ENCODE measurements at regions not wholly inside any gene's neighbourhood (a gene's known extent, or its start where the extent isn't known, plus 50 kb on each side); places are given as distances from the start of the nearest gene placed in this dataset.

- WGBS, 2 experiments (ENCODE audit: insufficient coverage in 1 of 2, insufficient read length in 1 of 2), result 100% methylated on average over 1 of the region's 1 CpG; no CpG with 5 or more reads in 1 of the 2 experiments
- DNase-seq, result no peak
- Histone ChIP-seq H3K4me3 (ENCODE audit: low read length) (no peak overlapping the region), H3K27me3 (ENCODE audit: control insufficient read depth, insufficient read depth, low read length, poor library complexity, severe bottlenecking) (no peaks in the 10 kb centered on the region), H3K4me1 (ENCODE audit: control insufficient read depth, insufficient read depth, low read length) (no peaks in the 10 kb centered on the region), H3K9ac (ENCODE audit: extremely low read depth, low read length, poor library complexity, severe bottlenecking) (no peak overlapping the region), H3K36me3 (ENCODE audit: control insufficient read depth, insufficient read depth, low read length) (no peaks in the 10 kb centered on the region), H3K27ac (ENCODE audit: low read depth, low read length) (no peak overlapping the region), H3K9me3 (ENCODE audit: control insufficient read depth, low read length) (no peaks in the 10 kb centered on the region)
- H3K27ac Mint-ChIP-seq, result no peak overlapping the region
- no peak overlapping the region for H3K4me3 Mint-ChIP-seq
- no peak for TF ChIP-seq CTCF (conservative IDR thresholded peaks at IDR 0.05)
- no peaks in the 10 kb centered on the region for H3K36me3 Mint-ChIP-seq (ENCODE audit: low read depth)
- H3K9me3 Mint-ChIP-seq, result no peaks in the 10 kb centered on the region
- H3K4me1 Mint-ChIP-seq, result peaks cover 9% of the 10 kb centered on the region
- no peaks in the 10 kb centered on the region for H3K27me3 Mint-ChIP-seq (ENCODE audit: insufficient read depth)
Observed at GRCh38 chr1:72362538-72362937, 80.2 kb upstream of the NEGR1 start.

DNA sequence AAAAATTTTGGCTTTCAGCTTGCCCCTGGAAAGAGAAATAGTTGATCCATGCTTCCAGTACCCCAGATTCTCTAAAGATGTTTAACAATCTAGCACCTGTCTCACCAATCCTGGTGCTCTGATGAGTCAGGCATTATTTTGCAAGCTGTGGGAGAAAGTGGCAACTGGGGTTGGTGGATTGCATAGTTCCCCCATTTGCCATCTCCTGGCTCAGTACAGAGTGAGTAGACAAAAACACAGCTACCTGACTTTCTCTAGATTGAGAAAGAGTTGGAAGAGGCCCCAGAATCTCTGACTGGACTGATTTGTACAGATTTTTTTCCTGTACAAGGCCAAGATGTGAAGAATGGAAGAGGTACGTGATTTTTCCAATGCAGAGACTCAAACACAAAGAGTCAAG lies 75.1 kb upstream of the NEGR1 start:
- Histone ChIP-seq H3K4me3 (ENCODE audit: low read length) (no peak overlapping the region), H3K27me3 (ENCODE audit: control insufficient read depth, insufficient read depth, low read length, poor library complexity, severe bottlenecking) (no peaks in the 10 kb centered on the region), H3K4me1 (ENCODE audit: control insufficient read depth, insufficient read depth, low read length) (no peaks in the 10 kb centered on the region), H3K36me3 (ENCODE audit: control insufficient read depth, insufficient read depth, low read length) (no peaks in the 10 kb centered on the region), H3K9ac (ENCODE audit: extremely low read depth, low read length, poor library complexity, severe bottlenecking) (no peak overlapping the region), H3K9me3 (ENCODE audit: control insufficient read depth, low read length) (no peaks in the 10 kb centered on the region), H3K27ac (ENCODE audit: low read depth, low read length) (no peak overlapping the region)
- Mint-ChIP-seq H3K36me3 (ENCODE audit: low read depth) (no peaks in the 10 kb centered on the region), H3K9me3 (no peaks in the 10 kb centered on the region), H3K4me1 (peaks cover 4% of the 10 kb centered on the region), H3K4me3 (no peak overlapping the region), H3K27me3 (ENCODE audit: insufficient read depth) (no peaks in the 10 kb centered on the region), H3K27ac (no peak overlapping the region)
- WGBS, 2 experiments (ENCODE audit: insufficient coverage in 1 of 2, insufficient read length in 1 of 2), result 92% methylated on average over 1 of the region's 1 CpG; no CpG with 5 or more reads in 1 of the 2 experiments
- no peak for DNase-seq
- no peak for TF ChIP-seq CTCF (conservative IDR thresholded peaks at IDR 0.05)

- no peak overlapping the region for H3K4me3 ChIP-seq (ENCODE audit: low read length)
- Mint-ChIP-seq H3K36me3 (ENCODE audit: low read depth) (no peaks in the 10 kb centered on the region), H3K9me3 (no peaks in the 10 kb centered on the region), H3K4me1 (no peaks in the 10 kb centered on the region), H3K27me3 (ENCODE audit: insufficient read depth) (no peaks in the 10 kb centered on the region), H3K27ac (no peak overlapping the region), H3K4me3 (no peak overlapping the region)
- DNase-seq, result no peak
- H3K27ac ChIP-seq (ENCODE audit: low read depth, low read length), result no peak overlapping the region
- H3K9me3 ChIP-seq (ENCODE audit: control insufficient read depth, low read length), result no peaks in the 10 kb centered on the region
- H3K4me1 ChIP-seq (ENCODE audit: control insufficient read depth, insufficient read depth, low read length), result no peaks in the 10 kb centered on the region
- no peaks in the 10 kb centered on the region for H3K36me3 ChIP-seq (ENCODE audit: control insufficient read depth, insufficient read depth, low read length)
- H3K9ac ChIP-seq (ENCODE audit: extremely low read depth, low read length, poor library complexity, severe bottlenecking), result no peak overlapping the region
- no peaks in the 10 kb centered on the region for H3K27me3 ChIP-seq (ENCODE audit: control insufficient read depth, insufficient read depth, low read length, poor library complexity, severe bottlenecking)
- TF ChIP-seq CTCF (conservative IDR thresholded peaks at IDR 0.05), result no peak
- 94% methylated on average over 2 of the region's 3 CpGs; no CpG with 5 or more reads in 1 of the 2 experiments for WGBS, 2 experiments (ENCODE audit: insufficient coverage in 1 of 2, insufficient read length in 1 of 2)
Observed at GRCh38 chr1:72355899-72356298, 73.6 kb upstream of the NEGR1 start.

Measured in endodermal cell (in vitro differentiated cells).